ENCODE measurements at regions not wholly inside any gene's neighbourhood (a gene's known extent, or its start where the extent isn't known, plus 50 kb on each side); places are given as distances from the start of the nearest gene placed in this dataset.

- Histone ChIP-seq H3K4me3 (ENCODE audit: low read length) (no peak overlapping the region), H3K4me1 (ENCODE audit: control insufficient read depth, insufficient read depth, low read length) (no peaks in the 10 kb centered on the region), H3K27me3 (ENCODE audit: control insufficient read depth, insufficient read depth, low read length) (no peaks in the 10 kb centered on the region), H3K36me3 (ENCODE audit: control insufficient read depth, insufficient read depth, low read length) (no peaks in the 10 kb centered on the region), H3K27ac (ENCODE audit: low read length) (no peak overlapping the region), H3K9me3 (ENCODE audit: control insufficient read depth, insufficient read depth, low read length) (no peaks in the 10 kb centered on the region)
- H3K27ac Mint-ChIP-seq: no peak overlapping the region
- DNase-seq: no peak
- H3K9me3 Mint-ChIP-seq: peaks cover 22 to 25% of the 10 kb centered on the region in 2 donors
- H3K36me3 Mint-ChIP-seq: peaks cover 11% of the 10 kb centered on the region
- H3K4me3 Mint-ChIP-seq: no peak overlapping the region
- intact Hi-C loops (cut with micrococcal nuclease): no loop called here
- no peak for ATAC-seq
- no peaks in the 10 kb centered on the region for H3K4me1 Mint-ChIP-seq
- H3K27me3 Mint-ChIP-seq (ENCODE audit: low read depth in 2 of 2): no peaks in the 10 kb centered on the region
- TF ChIP-seq, protein P1, sequence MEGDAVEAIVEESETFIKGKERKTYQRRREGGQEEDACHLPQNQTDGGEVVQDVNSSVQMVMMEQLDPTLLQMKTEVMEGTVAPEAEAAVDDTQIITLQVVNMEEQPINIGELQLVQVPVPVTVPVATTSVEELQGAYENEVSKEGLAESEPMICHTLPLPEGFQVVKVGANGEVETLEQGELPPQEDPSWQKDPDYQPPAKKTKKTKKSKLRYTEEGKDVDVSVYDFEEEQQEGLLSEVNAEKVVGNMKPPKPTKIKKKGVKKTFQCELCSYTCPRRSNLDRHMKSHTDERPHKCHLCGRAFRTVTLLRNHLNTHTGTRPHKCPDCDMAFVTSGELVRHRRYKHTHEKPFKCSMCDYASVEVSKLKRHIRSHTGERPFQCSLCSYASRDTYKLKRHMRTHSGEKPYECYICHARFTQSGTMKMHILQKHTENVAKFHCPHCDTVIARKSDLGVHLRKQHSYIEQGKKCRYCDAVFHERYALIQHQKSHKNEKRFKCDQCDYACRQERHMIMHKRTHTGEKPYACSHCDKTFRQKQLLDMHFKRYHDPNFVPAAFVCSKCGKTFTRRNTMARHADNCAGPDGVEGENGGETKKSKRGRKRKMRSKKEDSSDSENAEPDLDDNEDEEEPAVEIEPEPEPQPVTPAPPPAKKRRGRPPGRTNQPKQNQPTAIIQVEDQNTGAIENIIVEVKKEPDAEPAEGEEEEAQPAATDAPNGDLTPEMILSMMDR (IDR thresholded peaks at IDR 0.05): no peak
- WGBS (ENCODE audit: insufficient coverage): 88% methylated on average over 2 of the region's 2 CpGs
These were observed 1168.7 kb upstream of the CELF2 start for GRCh38 chr10:9848981-9849380.

- Mint-ChIP-seq H3K4me3 (no peak overlapping the region), H3K27ac (no peak overlapping the region), H3K36me3 (peaks cover 11% of the 10 kb centered on the region), H3K27me3 (ENCODE audit: low read depth in 2 of 2) (no peaks in the 10 kb centered on the region), H3K9me3 (peaks cover 11 to 15% of the 10 kb centered on the region in 2 donors), H3K4me1 (no peaks in the 10 kb centered on the region)
- Histone ChIP-seq H3K4me1 (ENCODE audit: control insufficient read depth, insufficient read depth, low read length) (no peaks in the 10 kb centered on the region), H3K4me3 (ENCODE audit: low read length) (no peak overlapping the region), H3K27ac (ENCODE audit: low read length) (no peak overlapping the region), H3K27me3 (ENCODE audit: control insufficient read depth, insufficient read depth, low read length) (no peaks in the 10 kb centered on the region), H3K36me3 (ENCODE audit: control insufficient read depth, insufficient read depth, low read length) (no peaks in the 10 kb centered on the region), H3K9me3 (ENCODE audit: control insufficient read depth, insufficient read depth, low read length) (no peaks in the 10 kb centered on the region)
- intact Hi-C loops (cut with micrococcal nuclease): no loop called here
- 88% methylated on average over 3 of the region's 3 CpGs for WGBS (ENCODE audit: insufficient coverage)
- no peak for DNase-seq
- TF ChIP-seq, protein P1 (IDR thresholded peaks at IDR 0.05): no peak
- no peak for ATAC-seq
These were observed 1167.3 kb upstream of the CELF2 start for GRCh38 chr10:9850415-9850814.

DNA sequence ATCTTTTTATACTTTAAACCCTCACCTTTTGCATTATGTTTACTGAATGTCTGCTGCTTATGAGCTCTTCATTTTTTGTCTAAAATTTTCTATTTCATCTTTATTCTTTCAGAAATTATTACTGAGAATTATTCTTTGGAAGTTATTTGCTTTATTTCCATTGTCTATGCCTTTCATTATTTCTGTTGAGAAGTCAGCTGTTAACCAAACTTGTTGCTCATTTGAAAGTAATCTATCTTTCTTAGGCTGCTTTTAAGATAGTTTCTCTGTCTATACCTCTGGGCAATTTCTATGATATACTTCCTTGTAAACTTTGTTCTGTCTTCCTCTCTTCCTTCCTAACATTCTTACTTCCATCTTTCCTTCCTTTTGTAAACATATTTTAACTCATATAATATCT is 1165.9 kb upstream of the CELF2 start:
- DNase-seq: no peak
- no peak overlapping the region for H3K27ac Mint-ChIP-seq
- H3K4me3 Mint-ChIP-seq: no peak overlapping the region
- Histone ChIP-seq H3K4me1 (ENCODE audit: control insufficient read depth, insufficient read depth, low read length) (no peaks in the 10 kb centered on the region), H3K4me3 (ENCODE audit: low read length) (no peak overlapping the region), H3K36me3 (ENCODE audit: control insufficient read depth, insufficient read depth, low read length) (no peaks in the 10 kb centered on the region), H3K9me3 (ENCODE audit: control insufficient read depth, insufficient read depth, low read length) (peaks cover 4% of the 10 kb centered on the region), H3K27ac (ENCODE audit: low read length) (no peak overlapping the region), H3K27me3 (ENCODE audit: control insufficient read depth, insufficient read depth, low read length) (no peaks in the 10 kb centered on the region)
- H3K36me3 Mint-ChIP-seq: peaks cover 11% of the 10 kb centered on the region
- no peak for ATAC-seq
- H3K4me1 Mint-ChIP-seq: no peaks in the 10 kb centered on the region
- TF ChIP-seq, protein P1 (IDR thresholded peaks at IDR 0.05): no peak
- peaks cover 8 to 17% of the 10 kb centered on the region in 2 donors for H3K9me3 Mint-ChIP-seq
- no peaks in the 10 kb centered on the region for H3K27me3 Mint-ChIP-seq (ENCODE audit: low read depth in 2 of 2)
- intact Hi-C loops (cut with micrococcal nuclease): no loop called here
